Parathyroid adenoma (tissue), 2 donors: ENCODE measurements at regions not wholly inside any gene's neighbourhood (a gene's known extent, or its start where the extent isn't known, plus 50 kb on each side); places are given as distances from the start of the nearest gene placed in this dataset.

Source experiments
- H2AFZ ChIP-seq: fragments of 300-600 bp; sonication (generic); one replicate; pipeline ENCODE4 v1.7.0; 2017; ENCODE audit warnings: antibody characterized with exemption, mild to moderate bottlenecking
- H3K27ac ChIP-seq: fragments of 300-600 bp; sonication (generic); one replicate; pipeline ENCODE4 v1.7.0; 2017
- H3K27me3 ChIP-seq: fragments of 300-600 bp; sonication (generic); one replicate; pipeline ENCODE4 v1.7.0; 2017; ENCODE audit warnings: low read length; ENCODE audit not compliant: control insufficient read depth, insufficient read depth
- H3K36me3 ChIP-seq: fragments of 300-600 bp; sonication (generic); one replicate; pipeline ENCODE4 v1.7.0; 2017; ENCODE audit warnings: low read length; ENCODE audit not compliant: control insufficient read depth, insufficient read depth
- H3K4me1 ChIP-seq: fragments of 300-600 bp; sonication (generic); one replicate; pipeline ENCODE4 v1.7.0; 2017; ENCODE audit warnings: control low read depth
- H3K4me2 ChIP-seq: fragments of 300-600 bp; sonication (generic); one replicate; pipeline ENCODE4 v1.7.0; 2017; ENCODE audit warnings: low read length
- H3K4me3 ChIP-seq: fragments of 300-600 bp; sonication (generic); one replicate; pipeline ENCODE4 v1.7.0; 2017; ENCODE audit warnings: low read depth, low read length
- H3K79me2 ChIP-seq: fragments of 300-600 bp; sonication (generic); one replicate; pipeline ENCODE4 v1.7.0; 2017; ENCODE audit warnings: control low read depth
- H3K9ac ChIP-seq: fragments of 300-600 bp; sonication (generic); one replicate; pipeline ENCODE4 v1.7.0; 2017; ENCODE audit warnings: mild to moderate bottlenecking
- H3K9me3 ChIP-seq: fragments of 300-600 bp; sonication (generic); one replicate; pipeline ENCODE4 v1.7.0; 2017; ENCODE audit warnings: low read length; ENCODE audit not compliant: control insufficient read depth
- TF ChIP-seq, protein P1 (sequence below): fragments of 300-600 bp; sonication (generic); IDR thresholded peaks from one replicate; pipeline ENCODE4 v1.7.0; 2017; ENCODE audit warnings: antibody characterized with exemption, mild to moderate bottlenecking
- donor health status: primary hyperparathyroidism.

DNA sequence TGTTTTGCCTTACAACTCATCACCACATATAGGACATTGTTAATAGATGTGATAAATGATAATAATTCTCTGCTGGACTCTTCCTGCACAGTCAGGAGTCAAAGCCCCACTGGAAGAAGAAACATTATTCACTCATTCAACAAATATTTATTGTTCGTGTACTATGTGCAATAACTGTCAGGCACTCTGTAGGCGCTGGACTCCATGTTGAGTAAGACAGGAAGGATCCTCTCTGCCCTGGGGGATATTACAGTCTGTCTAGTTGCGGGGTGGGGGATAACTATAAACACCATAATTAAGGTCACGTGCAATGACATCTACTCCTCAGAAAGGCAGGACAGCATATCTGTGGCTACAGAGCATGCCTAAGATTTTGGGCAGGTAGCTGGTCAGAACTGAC is 281.1 kb downstream of the FAT3 start:
- no peak overlapping the region for H3K9ac ChIP-seq
- TF ChIP-seq, protein P1, sequence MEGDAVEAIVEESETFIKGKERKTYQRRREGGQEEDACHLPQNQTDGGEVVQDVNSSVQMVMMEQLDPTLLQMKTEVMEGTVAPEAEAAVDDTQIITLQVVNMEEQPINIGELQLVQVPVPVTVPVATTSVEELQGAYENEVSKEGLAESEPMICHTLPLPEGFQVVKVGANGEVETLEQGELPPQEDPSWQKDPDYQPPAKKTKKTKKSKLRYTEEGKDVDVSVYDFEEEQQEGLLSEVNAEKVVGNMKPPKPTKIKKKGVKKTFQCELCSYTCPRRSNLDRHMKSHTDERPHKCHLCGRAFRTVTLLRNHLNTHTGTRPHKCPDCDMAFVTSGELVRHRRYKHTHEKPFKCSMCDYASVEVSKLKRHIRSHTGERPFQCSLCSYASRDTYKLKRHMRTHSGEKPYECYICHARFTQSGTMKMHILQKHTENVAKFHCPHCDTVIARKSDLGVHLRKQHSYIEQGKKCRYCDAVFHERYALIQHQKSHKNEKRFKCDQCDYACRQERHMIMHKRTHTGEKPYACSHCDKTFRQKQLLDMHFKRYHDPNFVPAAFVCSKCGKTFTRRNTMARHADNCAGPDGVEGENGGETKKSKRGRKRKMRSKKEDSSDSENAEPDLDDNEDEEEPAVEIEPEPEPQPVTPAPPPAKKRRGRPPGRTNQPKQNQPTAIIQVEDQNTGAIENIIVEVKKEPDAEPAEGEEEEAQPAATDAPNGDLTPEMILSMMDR, result no peak

DNA sequence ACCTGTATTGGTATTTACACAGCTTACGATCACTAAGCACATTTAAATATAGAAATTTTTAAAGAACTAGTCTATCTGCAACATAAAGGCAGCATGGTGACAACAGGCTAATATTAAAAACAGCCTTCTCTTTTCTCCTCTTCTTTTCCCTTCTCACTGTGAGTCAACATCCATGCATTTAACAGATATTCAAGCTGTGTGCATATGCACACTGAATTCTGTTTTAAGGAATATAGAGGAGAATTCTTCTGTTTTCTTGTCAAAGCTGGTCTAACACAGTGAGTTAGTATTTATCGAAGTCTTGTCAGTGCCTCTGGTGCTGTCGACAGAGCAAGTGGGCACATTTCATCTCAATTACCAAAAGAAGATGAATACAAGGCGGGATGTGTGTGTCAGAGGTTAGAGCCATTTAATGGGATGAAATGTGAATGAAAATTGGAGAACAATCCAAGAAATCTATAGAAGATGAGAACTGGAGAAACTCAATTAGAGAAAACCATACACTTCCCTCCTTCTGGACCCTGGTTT is 282.3 kb downstream of the FAT3 start:
- Histone ChIP-seq H3K4me2 (no peak overlapping the region), H2AFZ (no peak overlapping the region), H3K4me1 (no peaks in the 10 kb centered on the region), H3K9ac (no peak overlapping the region), H3K27me3 (no peaks in the 10 kb centered on the region), H3K9me3 (no peaks in the 10 kb centered on the region), H3K79me2 (no peaks in the 10 kb centered on the region), H3K36me3 (no peaks in the 10 kb centered on the region), H3K4me3 (no peak overlapping the region), H3K27ac (no peak overlapping the region)
- TF ChIP-seq, protein P1, result no peak

More for the DNA sequence above, 281.1 kb downstream of the FAT3 start:
- H3K4me1 ChIP-seq, result no peaks in the 10 kb centered on the region
- no peaks in the 10 kb centered on the region for H3K9me3 ChIP-seq
- H3K4me2 ChIP-seq, result no peak overlapping the region
- no peak overlapping the region for H3K4me3 ChIP-seq
- H3K27ac ChIP-seq, result no peak overlapping the region
- no peaks in the 10 kb centered on the region for H3K27me3 ChIP-seq
- no peaks in the 10 kb centered on the region for H3K79me2 ChIP-seq
- no peak overlapping the region for H2AFZ ChIP-seq
- H3K36me3 ChIP-seq, result no peaks in the 10 kb centered on the region

DNA sequence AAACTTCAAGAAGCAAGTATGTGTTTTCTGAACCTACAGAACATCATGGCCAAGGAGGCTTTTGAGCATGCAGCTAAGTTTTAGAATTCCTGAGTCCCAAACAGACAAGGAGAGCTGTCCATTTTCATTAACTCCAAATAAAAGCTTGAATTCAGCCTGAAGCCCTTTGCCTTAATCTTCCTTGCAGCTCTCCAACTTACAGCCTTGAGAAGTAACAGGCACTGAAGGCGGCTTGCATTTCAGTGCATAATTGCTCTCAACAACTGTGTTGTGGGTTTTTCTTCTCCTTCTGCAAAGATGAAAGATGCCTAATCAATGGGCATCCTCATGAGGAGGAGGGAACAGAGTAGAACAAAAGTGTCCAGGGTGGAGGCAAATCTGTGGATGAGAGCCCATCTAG is 286.0 kb downstream of the FAT3 start:
- H3K27me3 ChIP-seq, result no peaks in the 10 kb centered on the region
- TF ChIP-seq, protein P1, result no peak
- no peaks in the 10 kb centered on the region for H3K79me2 ChIP-seq
- H2AFZ ChIP-seq, result no peak overlapping the region
- no peak overlapping the region for H3K27ac ChIP-seq
- H3K9ac ChIP-seq, result no peak overlapping the region
- H3K4me1 ChIP-seq, result no peaks in the 10 kb centered on the region
- H3K9me3 ChIP-seq, result no peaks in the 10 kb centered on the region
- H3K4me2 ChIP-seq, result no peak overlapping the region
- H3K4me3 ChIP-seq, result no peak overlapping the region
- H3K36me3 ChIP-seq, result no peaks in the 10 kb centered on the region

DNA sequence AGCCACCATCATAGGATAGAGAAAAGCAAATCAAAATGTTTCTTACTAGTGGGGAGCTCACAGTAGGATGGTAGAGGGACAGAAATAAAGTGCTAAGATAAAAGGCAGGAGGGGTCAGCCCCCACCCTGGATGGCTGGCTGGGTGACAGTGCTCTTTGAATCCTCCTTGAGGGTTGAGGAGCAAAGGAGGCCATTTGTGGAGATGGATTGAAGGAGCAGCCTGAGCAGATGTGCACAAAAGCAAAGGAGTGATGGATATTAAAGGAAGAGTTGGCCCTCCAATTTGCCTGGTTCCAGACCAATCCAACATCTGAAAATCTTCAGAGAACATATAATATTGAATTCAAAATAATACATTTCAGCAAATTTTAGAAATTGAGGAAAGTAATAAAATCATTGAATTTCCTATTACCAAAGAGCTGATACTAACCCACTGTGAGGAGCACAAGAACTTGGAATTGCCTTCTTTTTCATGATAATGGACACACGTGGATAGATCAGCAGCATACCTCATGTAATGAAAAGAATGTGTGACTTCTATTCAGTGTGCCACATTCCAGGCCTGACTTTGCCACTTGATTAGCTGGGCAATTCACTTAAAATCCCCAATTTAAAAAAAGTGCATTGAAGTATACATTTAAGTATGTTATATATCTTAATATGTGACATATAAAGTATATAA is 287.0 kb downstream of the FAT3 start:
- H3K79me2 ChIP-seq, result no peaks in the 10 kb centered on the region
- H3K36me3 ChIP-seq, result no peaks in the 10 kb centered on the region
- no peak overlapping the region for H3K4me3 ChIP-seq
- no peaks in the 10 kb centered on the region for H3K9me3 ChIP-seq
- no peaks in the 10 kb centered on the region for H3K27me3 ChIP-seq
- no peak overlapping the region for H3K27ac ChIP-seq
- no peak overlapping the region for H2AFZ ChIP-seq
- no peak overlapping the region for H3K9ac ChIP-seq
- H3K4me1 ChIP-seq, result no peaks in the 10 kb centered on the region
- no peak overlapping the region for H3K4me2 ChIP-seq
- TF ChIP-seq, protein P1, result no peak

DNA sequence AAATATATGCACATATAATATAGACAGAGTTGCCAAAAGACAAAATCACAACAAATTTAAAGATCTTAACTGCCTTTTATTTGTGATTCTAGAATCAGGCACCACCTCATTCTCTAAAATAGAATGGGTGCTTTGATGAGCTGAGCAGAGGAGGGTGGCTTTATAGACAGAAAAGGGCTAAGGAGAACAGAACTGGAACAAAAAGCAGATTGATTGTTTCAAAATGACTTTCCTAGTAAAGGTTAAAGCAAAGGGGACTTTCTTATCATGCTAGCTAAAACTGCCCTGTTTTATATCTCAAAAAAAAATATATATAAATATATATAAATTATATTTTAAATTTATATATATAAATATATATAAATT is 287.6 kb downstream of the FAT3 start:
- Histone ChIP-seq H2AFZ (no peak overlapping the region), H3K9ac (no peak overlapping the region), H3K36me3 (no peaks in the 10 kb centered on the region), H3K27me3 (no peaks in the 10 kb centered on the region), H3K4me3 (no peak overlapping the region), H3K9me3 (no peaks in the 10 kb centered on the region), H3K4me2 (no peak overlapping the region), H3K79me2 (no peaks in the 10 kb centered on the region), H3K27ac (no peak overlapping the region), H3K4me1 (no peaks in the 10 kb centered on the region)
- TF ChIP-seq, protein P1, result no peak
